ENCODE measurements at regions not wholly inside any gene's neighbourhood (a gene's known extent, or its start where the extent isn't known, plus 50 kb on each side); places are given as distances from the start of the nearest gene placed in this dataset.

GRCh38 chr10:128289621-128290020 lies 163.4 kb upstream of the MKI67 start:
- Histone ChIP-seq H3K4me3 (no peak overlapping the region), H3K27me3 (peaks cover 7 to 51% (median 17%) of the 10 kb centered on the region in 3 donors), H3K36me3 (no peaks in the 10 kb centered on the region), H3K27ac (no peak overlapping the region), H3K9me3 (peaks cover 0 to 12% (median 5%) of the 10 kb centered on the region in 4 donors), H3K4me1 (no peaks in the 10 kb centered on the region)
- 87 to 88% methylated on average over 4 of the region's 4 CpGs for whole genome bisulfite sequencing, 2 donors
- intact Hi-C loops (cut with DNase I) = no loop called here
- TF ChIP-seq, protein P1, sequence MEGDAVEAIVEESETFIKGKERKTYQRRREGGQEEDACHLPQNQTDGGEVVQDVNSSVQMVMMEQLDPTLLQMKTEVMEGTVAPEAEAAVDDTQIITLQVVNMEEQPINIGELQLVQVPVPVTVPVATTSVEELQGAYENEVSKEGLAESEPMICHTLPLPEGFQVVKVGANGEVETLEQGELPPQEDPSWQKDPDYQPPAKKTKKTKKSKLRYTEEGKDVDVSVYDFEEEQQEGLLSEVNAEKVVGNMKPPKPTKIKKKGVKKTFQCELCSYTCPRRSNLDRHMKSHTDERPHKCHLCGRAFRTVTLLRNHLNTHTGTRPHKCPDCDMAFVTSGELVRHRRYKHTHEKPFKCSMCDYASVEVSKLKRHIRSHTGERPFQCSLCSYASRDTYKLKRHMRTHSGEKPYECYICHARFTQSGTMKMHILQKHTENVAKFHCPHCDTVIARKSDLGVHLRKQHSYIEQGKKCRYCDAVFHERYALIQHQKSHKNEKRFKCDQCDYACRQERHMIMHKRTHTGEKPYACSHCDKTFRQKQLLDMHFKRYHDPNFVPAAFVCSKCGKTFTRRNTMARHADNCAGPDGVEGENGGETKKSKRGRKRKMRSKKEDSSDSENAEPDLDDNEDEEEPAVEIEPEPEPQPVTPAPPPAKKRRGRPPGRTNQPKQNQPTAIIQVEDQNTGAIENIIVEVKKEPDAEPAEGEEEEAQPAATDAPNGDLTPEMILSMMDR (IDR thresholded peaks at IDR 0.05) = no peak
- TF ChIP-seq POLR2AphosphoS5 (IDR thresholded peaks at IDR 0.05) (no peak), EP300 (IDR thresholded peaks at IDR 0.05) (no peak), POLR2A (IDR thresholded peaks at IDR 0.05) (no peak)
- DNase-seq = no peak

DNA sequence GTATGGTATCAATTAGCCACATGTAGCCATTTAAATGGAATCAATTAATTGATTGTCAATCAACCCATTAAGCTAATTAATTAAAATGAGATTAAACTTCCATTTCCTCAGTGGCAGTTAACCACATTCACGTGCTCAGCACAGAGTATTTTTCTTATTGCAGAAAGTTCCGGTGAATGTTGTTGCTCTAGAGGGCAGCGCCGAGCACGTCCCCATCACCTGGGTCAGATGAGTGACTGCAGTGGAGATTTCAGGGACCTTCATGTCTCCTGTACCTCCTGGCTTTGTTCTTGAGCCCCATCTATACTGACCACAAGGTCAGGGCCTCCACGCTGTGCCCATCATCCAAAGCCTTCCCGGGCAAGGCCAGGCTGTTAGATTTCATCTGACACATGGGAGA lies 168.8 kb upstream of the MKI67 start:
- Histone ChIP-seq H3K36me3 (no peaks in the 10 kb centered on the region), H3K4me1 (no peaks in the 10 kb centered on the region), H3K9me3 (peaks cover 0 to 12% (median 5%) of the 10 kb centered on the region in 4 donors), H3K27ac (no peak overlapping the region), H3K4me3 (no peak overlapping the region), H3K27me3 (peaks cover 0 to 5% (median 0%) of the 10 kb centered on the region in 3 donors)
- 63 to 78% methylated on average over 7 of the region's 7 CpGs for WGBS, 2 donors
- intact Hi-C loops (cut with DNase I) = no loop called here
- TF ChIP-seq POLR2A (IDR thresholded peaks at IDR 0.05) = no peak
- no peak for DNase-seq

DNA sequence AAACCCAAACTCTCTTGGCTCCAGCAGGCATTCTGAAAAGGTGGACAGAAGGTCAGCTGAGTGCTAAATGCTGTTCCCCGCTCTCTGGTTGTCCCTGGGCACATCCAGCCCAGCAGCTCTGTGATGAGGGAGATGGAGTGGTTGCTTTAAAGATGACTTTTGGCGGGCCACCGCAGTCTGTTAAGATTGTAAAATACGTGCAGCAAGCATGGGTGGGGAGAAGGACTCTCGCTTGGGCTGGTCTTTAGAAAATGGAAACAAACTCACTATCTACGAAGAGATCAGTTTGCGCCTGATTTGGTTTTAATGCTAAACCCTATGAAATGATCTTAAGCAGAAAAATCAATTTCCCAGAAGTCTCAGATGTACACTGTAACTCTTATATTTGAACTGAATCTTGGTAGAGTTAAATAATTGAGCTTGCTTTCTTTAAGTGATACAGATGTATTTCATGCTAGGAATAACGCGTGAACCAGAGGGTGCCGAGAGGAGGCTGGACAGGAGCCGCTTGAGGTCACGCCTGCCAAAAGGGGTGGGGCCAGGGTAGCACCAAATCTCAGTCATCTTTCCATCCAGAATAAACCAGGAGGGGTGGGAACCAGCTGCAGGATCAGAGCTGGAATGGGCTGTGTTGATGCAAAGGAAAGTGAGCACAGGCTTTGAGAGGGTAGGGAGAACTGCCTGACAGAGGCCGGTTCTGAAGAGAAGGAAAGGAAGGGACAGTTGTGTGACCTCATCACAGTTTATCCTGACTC lies 170.2 kb upstream of the MKI67 start:
- no peaks in the 10 kb centered on the region for H3K36me3 ChIP-seq
- peaks cover 0 to 5% (median 0%) of the 10 kb centered on the region in 3 donors for H3K27me3 ChIP-seq
- no peak for DNase-seq
- TF ChIP-seq, protein P1 (IDR thresholded peaks at IDR 0.05) = no peak
- TF ChIP-seq POLR2AphosphoS5 (IDR thresholded peaks at IDR 0.05) (no peak), EP300 (IDR thresholded peaks at IDR 0.05) (no peak), POLR2A (IDR thresholded peaks at IDR 0.05) (no peak)
- no peaks in the 10 kb centered on the region for H3K4me1 ChIP-seq
- no peak overlapping the region for H3K27ac ChIP-seq
- intact Hi-C loops (cut with DNase I) = no loop called here
- H3K9me3 ChIP-seq = peaks cover 0 to 3% (median 0%) of the 10 kb centered on the region in 4 donors
- WGBS, 2 donors = 67 to 79% methylated on average over 13 of the region's 13 CpGs
- H3K4me3 ChIP-seq = no peak overlapping the region

DNA sequence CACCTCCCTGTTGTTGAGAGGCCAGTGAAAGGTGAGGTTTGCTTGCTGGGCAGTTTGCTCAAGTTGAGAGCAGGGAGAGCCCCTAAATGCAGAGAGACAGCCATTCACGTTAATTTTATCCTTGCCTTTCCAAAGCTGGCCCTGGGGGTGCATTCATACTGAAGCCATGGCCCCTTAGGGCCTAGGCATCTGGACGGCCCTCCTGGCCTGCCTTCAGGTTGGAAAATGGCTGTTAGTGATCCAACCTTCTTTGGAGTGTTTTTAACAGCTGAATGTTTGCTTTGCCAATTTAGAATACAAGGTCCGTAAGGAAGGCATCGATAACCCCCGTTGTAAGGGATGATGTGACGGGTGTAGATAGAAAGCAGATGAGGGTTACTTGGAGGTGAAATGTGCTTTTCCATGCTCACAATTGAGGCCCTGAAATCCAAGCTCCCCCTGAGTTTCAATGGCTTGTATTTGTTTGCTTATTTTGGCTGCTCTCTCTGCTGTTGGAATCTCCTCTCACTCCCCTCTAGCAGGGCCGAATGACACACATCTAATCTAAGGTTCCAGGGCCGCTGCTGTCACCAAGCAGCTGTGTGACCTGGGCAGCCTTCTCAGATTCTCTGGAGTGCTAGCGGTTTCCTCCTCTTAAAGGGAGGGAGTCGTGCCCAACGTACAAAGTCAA lies 171.6 kb upstream of the MKI67 start:
- H3K4me3 ChIP-seq = no peak overlapping the region
- DNase-seq = no peak
- TF ChIP-seq POLR2AphosphoS5 (IDR thresholded peaks at IDR 0.05) (no peak), POLR2A (IDR thresholded peaks at IDR 0.05) (no peak), EP300 (IDR thresholded peaks at IDR 0.05) (no peak)
- TF ChIP-seq, protein P1 (IDR thresholded peaks at IDR 0.05) = no peak
- H3K9me3 ChIP-seq = no peaks in the 10 kb centered on the region
- intact Hi-C loops (cut with DNase I) = no loop called here
- no peak overlapping the region for H3K27ac ChIP-seq
- WGBS, 2 donors = 73 to 79% methylated on average over 11 of the region's 11 CpGs
- H3K36me3 ChIP-seq = no peaks in the 10 kb centered on the region
- H3K27me3 ChIP-seq = peaks cover 0 to 5% (median 0%) of the 10 kb centered on the region in 3 donors
- H3K4me1 ChIP-seq = no peaks in the 10 kb centered on the region

DNA sequence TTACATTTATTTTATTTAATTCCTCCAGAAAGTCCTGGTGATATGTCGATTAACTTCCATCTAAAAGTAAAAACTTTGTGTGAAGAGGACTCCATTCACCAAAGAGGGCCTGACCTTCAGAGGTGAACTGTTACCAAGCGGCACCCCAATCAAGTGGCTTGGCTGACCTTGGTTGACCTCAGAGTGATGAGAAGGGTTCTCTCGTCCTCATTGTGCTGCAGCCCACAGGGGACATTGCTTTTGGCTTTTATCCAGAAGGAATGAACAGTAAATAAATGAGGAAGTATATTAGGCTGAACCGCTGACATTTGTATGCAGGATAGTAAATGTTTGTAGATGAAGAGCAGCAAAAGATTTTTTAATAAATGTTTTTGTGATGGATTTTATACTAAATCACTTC lies 172.4 kb upstream of the MKI67 start:
- intact Hi-C loops (cut with DNase I) = no loop called here
- WGBS, 2 donors = 68% methylated on average over 4 of the region's 4 CpGs
- no peak for DNase-seq

More for the DNA sequence above, 172.4 kb upstream of the MKI67 start:
- H3K4me3 ChIP-seq = no peak overlapping the region
- H3K27ac ChIP-seq = no peak overlapping the region
- H3K36me3 ChIP-seq = no peaks in the 10 kb centered on the region
- H3K9me3 ChIP-seq = no peaks in the 10 kb centered on the region
- TF ChIP-seq EP300 (IDR thresholded peaks at IDR 0.05) (no peak), POLR2A (IDR thresholded peaks at IDR 0.05) (no peak), POLR2AphosphoS5 (IDR thresholded peaks at IDR 0.05) (no peak)
- TF ChIP-seq, protein P1 (IDR thresholded peaks at IDR 0.05) = no peak
- H3K27me3 ChIP-seq = peaks cover 0 to 5% (median 0%) of the 10 kb centered on the region in 3 donors
- H3K4me1 ChIP-seq = no peaks in the 10 kb centered on the region

Measured in sigmoid colon (tissue), 6 donors.